Activated CD4-positive, alpha-beta T cell treated with anti-CD3 and anti-CD28 coated beads, Interleukin-10, Interleukin-2, amounts not matched to agents 100 ng/mL and 50 ng/mL, durations not matched to agents 16 hours and 8 hours (primary cell): ENCODE measurements at regions not wholly inside any gene's neighbourhood (a gene's known extent, or its start where the extent isn't known, plus 50 kb on each side); places are given as distances from the start of the nearest gene placed in this dataset.
"Not testable (repeated sequence)": the region's sequence is repeated elsewhere in the genome, so short reads cannot be mapped to it uniquely, and the experiment has no call there.

Source experiments
- DNase-seq: peaks from one replicate; pipeline ENCODE4 v3.0.0-alpha.2; 2020

GRCh38 chr12:58426437-58426836, 485.1 kb downstream of the ATP23 start:
- not testable (repeated sequence) for DNase-seq

- no peak for DNase-seq
These were observed 486.3 kb downstream of the LRIG3 start for GRCh38 chr12:58433959-58434358.

DNA sequence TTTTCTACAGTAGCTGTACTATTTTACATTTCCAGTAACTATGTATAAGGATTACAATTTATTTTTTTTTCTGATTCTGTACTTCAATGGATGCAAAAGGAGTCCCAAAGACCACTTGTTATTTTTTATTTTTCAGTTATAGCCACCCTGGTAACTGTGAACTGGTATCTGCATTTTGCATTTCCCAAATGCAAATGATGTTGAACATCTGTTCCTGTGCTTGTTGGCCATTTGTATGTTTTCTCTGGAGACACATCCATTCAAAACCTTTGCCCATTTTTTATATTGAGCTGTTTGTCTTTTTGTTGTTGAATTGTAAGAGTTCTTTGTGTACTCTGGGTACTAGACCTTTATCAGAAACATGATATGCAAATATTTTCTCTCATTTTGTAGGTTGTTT, 485.6 kb downstream of the LRIG3 start:
- no peak for DNase-seq

- DNase-seq = no peak
These were observed 484.7 kb downstream of the LRIG3 start for GRCh38 chr12:58435647-58436046.

GRCh38 chr12:58441483-58441882, 478.8 kb downstream of the LRIG3 start:
- DNase-seq = no peak

DNA sequence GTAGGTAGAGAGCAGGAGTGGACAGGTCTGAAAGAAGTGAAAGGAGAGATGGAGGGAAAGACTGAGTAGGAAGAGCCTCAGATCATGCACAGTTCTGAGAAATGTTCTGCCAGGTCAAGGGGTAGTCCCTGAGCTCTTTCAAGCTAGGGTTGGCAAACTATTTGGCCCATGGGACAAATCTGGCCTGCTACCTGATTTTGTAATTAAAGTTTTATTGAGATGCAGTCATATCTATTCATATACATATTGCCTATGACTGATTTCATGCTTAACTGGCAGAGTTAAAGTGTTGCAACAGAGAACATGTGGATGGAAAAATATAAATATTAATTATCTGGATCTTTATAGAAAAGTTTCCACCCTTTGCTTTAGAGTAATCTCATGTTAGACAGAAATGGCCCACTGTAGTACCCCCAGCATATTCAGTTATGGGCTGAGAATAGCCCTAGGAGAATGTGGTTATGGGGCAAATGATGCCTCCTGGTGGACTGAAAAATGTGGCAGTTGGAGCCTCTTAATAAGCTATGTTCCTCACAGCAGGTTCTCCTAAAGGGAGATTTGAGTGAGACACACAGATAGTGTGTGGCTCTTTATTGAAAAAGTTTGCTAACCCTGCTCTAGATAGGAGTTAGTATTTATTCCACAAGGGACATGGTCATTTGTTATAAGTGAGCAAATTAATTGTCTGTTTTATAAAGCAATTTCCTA, 476.9 kb downstream of the LRIG3 start:
- peak; percentile 21 for DNase-seq

DNA sequence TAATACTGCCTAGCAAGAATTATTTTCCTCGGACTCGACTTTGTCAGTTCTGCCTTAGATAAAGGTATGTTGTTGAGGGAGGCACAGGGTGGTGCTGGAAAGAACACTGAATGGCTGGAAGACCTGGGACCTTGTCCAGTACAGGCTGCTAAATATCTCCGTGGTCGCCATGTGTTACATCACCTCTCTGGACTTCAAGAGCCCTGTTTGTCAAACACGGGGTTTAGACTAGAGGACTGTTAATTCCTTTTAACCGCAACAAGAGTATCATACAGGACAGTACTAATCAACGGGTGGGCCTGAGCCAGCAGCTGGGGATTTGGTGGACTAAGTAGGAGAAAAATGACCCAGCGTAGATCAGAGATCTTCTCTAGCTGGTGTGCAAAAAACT, 476.3 kb downstream of the LRIG3 start:
- DNase-seq = no peak

DNA sequence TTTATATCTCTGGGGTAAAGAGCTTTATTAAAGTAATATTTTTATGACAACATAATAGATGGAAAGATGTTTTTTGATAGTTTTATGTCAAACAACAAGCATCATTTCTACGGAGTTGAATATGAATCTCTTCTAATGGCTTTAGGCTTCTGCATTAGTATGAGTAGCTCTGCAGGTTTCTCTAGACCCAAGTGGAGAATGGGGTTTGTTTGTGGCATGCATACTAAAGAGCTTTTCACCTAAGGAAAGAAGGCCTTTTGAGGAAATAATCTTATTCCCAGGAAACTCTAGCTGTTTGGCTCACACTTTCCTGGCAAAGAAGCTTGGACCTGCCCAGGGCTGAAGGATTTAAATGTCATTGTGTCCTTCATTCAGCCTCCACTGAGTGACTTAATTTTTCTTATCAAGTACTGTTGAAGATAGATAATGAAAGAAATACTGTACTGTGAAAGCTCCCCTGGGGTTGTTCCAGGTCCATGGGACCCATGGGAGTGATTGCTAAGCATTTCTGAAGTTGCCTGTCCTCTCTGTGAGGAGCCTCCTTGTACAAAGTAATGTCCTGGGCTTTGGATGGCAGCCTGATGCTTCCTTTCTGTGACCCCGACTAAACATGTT, 469.3 kb downstream of the LRIG3 start:
- no peak for DNase-seq

GRCh38 chr12:58452546-58452945, 467.8 kb downstream of the LRIG3 start:
- DNase-seq = no peak

- no peak for DNase-seq
These were observed 467.0 kb downstream of the LRIG3 start for GRCh38 chr12:58453306-58453705.

GRCh38 chr12:58455136-58455535, 465.2 kb downstream of the LRIG3 start:
- no peak for DNase-seq

- no peak for DNase-seq
These were observed 462.2 kb downstream of the LRIG3 start for GRCh38 chr12:58458102-58458501.

DNA sequence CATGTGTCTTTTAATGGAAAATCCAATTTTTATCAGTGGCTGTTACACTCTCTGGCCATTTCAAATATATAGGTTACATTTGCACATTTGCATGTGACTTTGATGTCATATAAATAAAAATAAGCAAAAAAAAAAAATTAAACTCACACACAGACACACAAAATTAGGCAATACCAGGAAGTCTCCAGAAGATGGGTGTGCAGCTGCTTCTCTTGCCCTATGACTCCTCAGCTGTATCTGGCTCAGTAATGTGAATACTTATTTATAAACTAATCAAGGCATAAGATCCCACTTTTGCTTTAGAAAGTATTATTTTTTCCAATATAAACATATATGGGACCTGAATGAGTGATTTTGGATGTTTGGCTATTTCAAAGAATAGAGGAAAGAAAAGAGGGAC, 461.1 kb downstream of the LRIG3 start:
- DNase-seq = no peak

GRCh38 chr12:58463051-58463450, 457.3 kb downstream of the LRIG3 start:
- DNase-seq = no peak

DNA sequence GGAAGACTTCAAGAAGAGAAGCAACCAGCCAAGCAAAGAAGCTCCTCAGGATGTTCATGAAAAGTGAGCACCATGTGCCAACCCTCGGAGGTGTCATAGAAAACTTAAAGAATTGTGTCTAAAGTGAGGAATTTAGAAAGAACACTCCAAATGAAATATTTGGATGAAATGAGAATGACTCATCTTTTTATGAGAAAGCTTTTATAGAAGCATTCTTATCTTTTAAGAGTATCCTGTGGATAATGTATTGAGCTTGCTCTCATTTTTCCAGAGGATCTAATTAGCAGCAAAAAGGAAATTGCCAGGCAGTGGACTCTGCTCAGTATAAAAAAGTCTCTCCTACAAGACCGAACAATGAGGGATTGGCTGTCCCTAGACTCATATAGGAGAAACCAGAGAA, 454.9 kb downstream of the LRIG3 start:
- no peak for DNase-seq

GRCh38 chr12:58470266-58471010, 449.9 kb downstream of the LRIG3 start:
- no peak for DNase-seq

GRCh38 chr12:58479401-58479800, 440.9 kb downstream of the LRIG3 start:
- DNase-seq = no peak

- peak; percentile 8 for DNase-seq
These were observed 438.5 kb downstream of the LRIG3 start for GRCh38 chr12:58481811-58482210.

DNA sequence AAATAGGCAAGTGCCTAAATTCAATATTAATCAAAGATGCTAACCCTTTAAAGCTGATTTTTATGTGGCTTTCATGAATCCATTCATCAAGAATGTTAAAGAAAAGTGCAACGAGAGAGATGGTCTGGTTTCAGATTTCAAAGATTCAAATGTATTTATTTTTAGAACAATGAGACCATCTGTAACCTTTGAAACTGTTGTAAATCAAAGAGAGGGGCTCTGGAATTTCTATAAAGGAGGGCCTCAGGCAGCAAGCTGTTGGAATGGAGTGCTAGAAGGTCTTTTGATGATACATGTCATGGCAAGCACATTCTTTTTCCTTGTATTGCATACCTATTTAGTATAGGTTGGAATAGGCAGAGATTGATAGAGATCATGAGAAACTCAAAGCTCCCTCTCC, 433.0 kb downstream of the LRIG3 start:
- DNase-seq = no peak

- no peak for DNase-seq
These were observed 432.6 kb downstream of the LRIG3 start for GRCh38 chr12:58487678-58488161.

GRCh38 chr12:58489394-58489793, 430.9 kb downstream of the LRIG3 start:
- DNase-seq = no peak

- no peak for DNase-seq
These were observed 429.0 kb downstream of the LRIG3 start for GRCh38 chr12:58491306-58491705.

- no peak for DNase-seq
These were observed 423.7 kb downstream of the LRIG3 start for GRCh38 chr12:58496411-58497190.
